HepG2 (cell line): ENCODE measurements at regions not wholly inside any gene's neighbourhood (a gene's known extent, or its start where the extent isn't known, plus 50 kb on each side); places are given as distances from the start of the nearest gene placed in this dataset.
A peak's percentile ranks its signal among the peaks of the same experiment; 100 is the strongest.

ENCODE experiments used
- ATAC-seq: fragments of 200-7000 bp; cut with Tn5 transposase; 3 replicates; pipeline ENCODE4 v1.9.1; 2020; ENCODE audit warnings: mild to moderate bottlenecking, moderate library complexity
- BruUV-seq: library from RNA; stranded (reverse); fragments of 400-500 nt; replicated peaks from 2 replicates; lab custom pipeline; 2021; lab: Mats Ljungman, UMichigan
- CTCF ChIA-PET: fragments of 300-600 bp; formaldehyde crosslinking; extraction: SDS; loops from one replicate; lab custom pipeline; 2021; ENCODE audit warnings: low total read pairs, inconsistent platforms, low intra/inter-chr PET ratio; lab: Yijun Ruan, JAX
- POLR2A ChIA-PET: fragments of 350-600 bp; sonication (Branson Sonifier 250); formaldehyde crosslinking; loops from one replicate; lab custom pipeline; 2020; ENCODE audit warnings: antibody characterized with exemption, inconsistent platforms; lab: Yijun Ruan, JAX
- DNase-seq: peaks from one replicate; pipeline ENCODE4 v3.0.0-alpha.2; 2015; ENCODE audit warnings: low spot score
- FAIRE-seq: peaks from 3 replicates; lab custom pipeline; 2011; peaks lifted over from hg19 to GRCh38; lab: Jason Lieb, UNC
- H2AFZ ChIP-seq: one replicate; pipeline ENCODE4 v1.6.1; 2011; ENCODE audit warnings: low read length, inconsistent platforms
- H3K27ac ChIP-seq: fragments of 300-600 bp; 3 replicates; pipeline ENCODE4 v1.8.0; 2011; ENCODE audit warnings: mixed run types, mild to moderate bottlenecking, mixed read lengths, low read length, inconsistent platforms; ENCODE audit not compliant: insufficient read depth; ENCODE audit errors: extremely low read length
- H3K27me3 ChIP-seq, 2 experiments: fragments of 200-600 bp in 1 of 2; 2 replicates in 1 of 2; 3 replicates in 1 of 2; pipeline versions ENCODE4 v1.6.0 to v1.8.0; 2011; ENCODE audit warnings: low read length in 2 of 2, mild to moderate bottlenecking in 2 of 2, moderate library complexity in 2 of 2, inconsistent platforms in 1 of 2; ENCODE audit not compliant: insufficient read depth in 2 of 2, control insufficient read depth in 1 of 2
- H3K36me3 ChIP-seq, 2 experiments: fragments of 200-600 bp in 1 of 2; replicated peaks in 1 of 2; 2 replicates in 1 of 2; 3 replicates in 1 of 2; pipeline versions ENCODE4 v1.5.1 to v1.8.0; 2011; ENCODE audit warnings: low read length in 2 of 2, inconsistent platforms in 1 of 2; ENCODE audit not compliant: insufficient read depth in 2 of 2, control insufficient read depth in 1 of 2
- H3K4me1 ChIP-seq: 2 replicates; pipeline ENCODE4 v1.5.1; 2012; ENCODE audit warnings: low read length, inconsistent platforms; ENCODE audit not compliant: insufficient read depth
- H3K4me2 ChIP-seq: 2 replicates; pipeline ENCODE4 v1.6.0; 2011; ENCODE audit warnings: low read depth, low read length, inconsistent platforms
- H3K4me3 ChIP-seq, 3 experiments: fragments of 200-600 bp in 1 of 3; sonication (generic), shearing (Covaris generic) in 1 of 3; replicated peaks in 1 of 3; 2 replicates each; pipeline ENCODE4 v1.5.1; 2011 to 2016; ENCODE audit warnings: low read length in 3 of 3, inconsistent platforms in 2 of 3, low read depth in 2 of 3, mild to moderate bottlenecking in 2 of 3, control low read depth in 1 of 3, mixed read lengths in 1 of 3; ENCODE audit not compliant: insufficient read depth in 1 of 3
- H3K79me2 ChIP-seq: one replicate; pipeline ENCODE4 v1.6.1; 2011; ENCODE audit warnings: low read length, inconsistent platforms; ENCODE audit not compliant: insufficient read depth
- H3K9ac ChIP-seq: 2 replicates; pipeline ENCODE4 v1.6.0; 2011; ENCODE audit warnings: mild to moderate bottlenecking, low read depth, low read length, inconsistent platforms; ENCODE audit not compliant: insufficient read depth
- H3K9me3 ChIP-seq: 2 replicates; pipeline ENCODE4 v1.5.1; 2012; ENCODE audit warnings: mild to moderate bottlenecking, low read length
- H4K20me1 ChIP-seq: 2 replicates; pipeline ENCODE4 v1.6.0; 2011; ENCODE audit warnings: inconsistent platforms, mild to moderate bottlenecking, low read length, moderate library complexity; ENCODE audit not compliant: insufficient read depth
- ARNTL ChIP-seq: sonication (generic); formaldehyde crosslinking; IDR thresholded peaks from 2 replicates; pipeline ENCODE4 v1.4.0; 2020; ENCODE audit warnings: mild to moderate bottlenecking, missing genetic modification reagents
- CHD4 ChIP-seq: fragments of 200-600 bp; sonication (generic); IDR thresholded peaks from 2 replicates; pipeline ENCODE4 v1.7.0; 2017; ENCODE audit warnings: mild to moderate bottlenecking, low read length, borderline replicate concordance
- ESRRA ChIP-seq: sonication (generic); formaldehyde crosslinking; IDR thresholded peaks from 2 replicates; pipeline ENCODE4 v1.5.1; 2020; ENCODE audit warnings: mild to moderate bottlenecking, low read depth, missing genetic modification reagents
- HOXD1 ChIP-seq: sonication (generic); formaldehyde crosslinking; IDR thresholded peaks from 2 replicates; pipeline ENCODE4 v1.5.0; 2020; ENCODE audit warnings: missing genetic modification reagents
- KLF15 ChIP-seq: sonication (generic); formaldehyde crosslinking; IDR thresholded peaks from 2 replicates; pipeline ENCODE4 v1.8.1; 2023; ENCODE audit warnings: borderline replicate concordance, mild to moderate bottlenecking, inconsistent platforms, missing genetic modification reagents, mixed read lengths
- MBNL3 ChIP-seq: fragments of 250-450 bp; sonication (Bioruptor Pico); conservative IDR thresholded peaks from 2 replicates; pipeline ENCODE4 v1.8.0; 2022; ENCODE audit warnings: mild to moderate bottlenecking, inconsistent platforms
- PRMT3 ChIP-seq: sonication (generic); formaldehyde crosslinking; IDR thresholded peaks from 2 replicates; pipeline ENCODE4 v1.8.1; 2022; ENCODE audit warnings: low read depth, mild to moderate bottlenecking, moderate library complexity, missing genetic modification reagents, borderline replicate concordance
- SALL2 ChIP-seq: sonication (generic); formaldehyde crosslinking; IDR thresholded peaks from 2 replicates; pipeline ENCODE4 v1.8.1; 2023; ENCODE audit warnings: mild to moderate bottlenecking, missing genetic modification reagents, inconsistent platforms
- STAT6 ChIP-seq: sonication (generic); formaldehyde crosslinking; IDR thresholded peaks from 2 replicates; pipeline ENCODE4 v1.4.0; 2020; ENCODE audit warnings: missing genetic modification reagents, mild to moderate bottlenecking, borderline replicate concordance
- ZBTB40 ChIP-seq, 2 experiments: fragments of 450-650 bp in 1 of 2; sonication (generic) in 1 of 2; formaldehyde crosslinking in 1 of 2; IDR thresholded peaks; 2 replicates each; pipeline versions ENCODE4 v1.6.1 to v1.8.0; 2016 to 2022; ENCODE audit warnings: antibody characterized with exemption in 1 of 2, mild to moderate bottlenecking in 1 of 2, missing genetic modification reagents in 1 of 2
- ZNF549 ChIP-seq: sonication (generic); formaldehyde crosslinking; IDR thresholded peaks from 2 replicates; pipeline ENCODE4 v1.5.0; 2020; ENCODE audit warnings: missing genetic modification reagents
- WGBS: methylation state at CpG from one replicate; pipeline ENCODE4 v1.1.6; 2017; ENCODE audit warnings: low lambda C conversion rate; 5-methylcytosine and 5-hydroxymethylcytosine counted together
- in situ Hi-C: cut with HindIII; loops from 2 replicates; pipeline ENCODE4 v1.10.0; 2017; ENCODE audit warnings: low pct_unique_long_range_greater_than_20kb; ENCODE audit not compliant: extremely low pct_ligation_motif_present
- intact Hi-C: fragments of 100-400 bp; cut with micrococcal nuclease; formaldehyde crosslinking; loops from one replicate; pipeline ENCODE4 v1.10.0; 2022; ENCODE audit not compliant: unreplicated experiment

GRCh38 chr15:53836618-53837017, 77.2 kb upstream of the WDR72 start (continued):
- TF ChIP-seq ZBTB40 (IDR thresholded peaks at IDR 0.05) (no peak), ZBTB40 (CRISPR knock-in tag; IDR thresholded peaks at IDR 0.05) (no peak), PRMT3 (no peak), ZNF549 (CRISPR knock-in tag) (no peak)

- WGBS: 85% methylated on average over 2 of the region's 2 CpGs
- Histone ChIP-seq H3K9me3 (no peaks in the 10 kb centered on the region), H3K4me2 (no peak overlapping the region), H3K9ac (no peak overlapping the region), H3K79me2 (no peaks in the 10 kb centered on the region), H2AFZ (no peak overlapping the region), H3K36me3 (no peaks in the 10 kb centered on the region), H3K4me1 (peaks cover 74% of the 10 kb centered on the region), H3K4me3 (no peak overlapping the region), H3K27me3 (no peaks in the 10 kb centered on the region), H4K20me1 (no peaks in the 10 kb centered on the region), H3K27ac (peak overlapping the region; percentile 7)
- intact Hi-C loops: loop anchor here (10.0 kb wide), 1 partner anchor 381 kb away; no protein-coding TSS in a partner anchor
- ChIA-PET POLR2A (no interaction called here), CTCF (no interaction called here)
- BruUV-seq: no TSS peak
- in situ Hi-C loops: loop anchor here (25.0 kb wide), 1 partner anchor 373 kb away; no protein-coding TSS in a partner anchor
- ATAC-seq (no peak), FAIRE-seq (no peak), DNase-seq (no peak)
- no peak for TF ChIP-seq MBNL3 (CRISPR knock-in tag)
- TF ChIP-seq KLF15 (CRISPR knock-in tag): no peak
- no peak for TF ChIP-seq SALL2 (CRISPR knock-in tag)
- no peak for TF ChIP-seq ARNTL
- no peak for TF ChIP-seq HOXD1 (CRISPR knock-in tag)
- TF ChIP-seq CHD4: no peak
- TF ChIP-seq STAT6 (CRISPR knock-in tag): no peak
- no peak for TF ChIP-seq ESRRA (CRISPR knock-in tag)
Measured at GRCh38 chr15:53835309-53835708, 75.8 kb upstream of the WDR72 start.
